ENCODE measurements at regions not wholly inside any gene's neighbourhood (a gene's known extent, or its start where the extent isn't known, plus 50 kb on each side); places are given as distances from the start of the nearest gene placed in this dataset.

GRCh38 chr9:71626395-71626794 is 141.9 kb downstream of the CEMIP2 start:
- DNase-seq = no peak
- no peaks in the 10 kb centered on the region for H3K27me3 ChIP-seq
- no peaks in the 10 kb centered on the region for H3K9me3 ChIP-seq
- H3K36me3 ChIP-seq = no peaks in the 10 kb centered on the region
- TF ChIP-seq CTCF (IDR thresholded peaks at IDR 0.05) = no peak
- no peaks in the 10 kb centered on the region for H3K4me1 ChIP-seq
- no peak overlapping the region for H3K4me3 ChIP-seq
- no peak overlapping the region for H3K27ac ChIP-seq
- intact Hi-C loops (cut with DNase I; ENCODE audit: low total_unique reads) = no loop called here

- no peak for TF ChIP-seq CTCF (IDR thresholded peaks at IDR 0.05)
- intact Hi-C loops (cut with DNase I; ENCODE audit: low total_unique reads) = no loop called here
- H3K9me3 ChIP-seq = no peaks in the 10 kb centered on the region
- H3K4me3 ChIP-seq = no peak overlapping the region
- H3K36me3 ChIP-seq = no peaks in the 10 kb centered on the region
- no peaks in the 10 kb centered on the region for H3K4me1 ChIP-seq
- no peak overlapping the region for H3K27ac ChIP-seq
- DNase-seq = no peak
- H3K27me3 ChIP-seq = no peaks in the 10 kb centered on the region
Measured at GRCh38 chr9:71624728-71625127, 143.6 kb downstream of the CEMIP2 start.

- DNase-seq = no peak
- intact Hi-C loops (cut with DNase I; ENCODE audit: low total_unique reads) = no loop called here
- no peak for TF ChIP-seq CTCF (IDR thresholded peaks at IDR 0.05)
Measured at GRCh38 chr9:71620746-71621145, 147.6 kb downstream of the CEMIP2 start.

GRCh38 chr9:71620331-71620730 is 148.0 kb downstream of the CEMIP2 start:
- Histone ChIP-seq H3K4me3 (no peak overlapping the region), H3K27me3 (no peaks in the 10 kb centered on the region), H3K4me1 (no peaks in the 10 kb centered on the region), H3K36me3 (no peaks in the 10 kb centered on the region), H3K27ac (no peak overlapping the region), H3K9me3 (peaks cover 0 to 10% (median 0%) of the 10 kb centered on the region in 3 donors)
- no peak for DNase-seq
- intact Hi-C loops (cut with DNase I; ENCODE audit: low total_unique reads) = no loop called here
- TF ChIP-seq CTCF (IDR thresholded peaks at IDR 0.05) = no peak

More at GRCh38 chr9:71620746-71621145, 147.6 kb downstream of the CEMIP2 start:
- no peak overlapping the region for H3K27ac ChIP-seq
- H3K27me3 ChIP-seq = no peaks in the 10 kb centered on the region
- no peak overlapping the region for H3K4me3 ChIP-seq
- no peaks in the 10 kb centered on the region for H3K36me3 ChIP-seq
- H3K9me3 ChIP-seq = peaks cover 0 to 10% (median 0%) of the 10 kb centered on the region in 3 donors
- no peaks in the 10 kb centered on the region for H3K4me1 ChIP-seq

- H3K36me3 ChIP-seq = no peaks in the 10 kb centered on the region
- intact Hi-C loops (cut with DNase I; ENCODE audit: low total_unique reads) = no loop called here
- H3K9me3 ChIP-seq = peaks cover 0 to 10% (median 0%) of the 10 kb centered on the region in 3 donors
- TF ChIP-seq CTCF (IDR thresholded peaks at IDR 0.05) = no peak
- DNase-seq = no peak
- H3K4me3 ChIP-seq = no peak overlapping the region
- H3K4me1 ChIP-seq = no peaks in the 10 kb centered on the region
- no peaks in the 10 kb centered on the region for H3K27me3 ChIP-seq
- no peak overlapping the region for H3K27ac ChIP-seq
Measured at GRCh38 chr9:71619926-71620325, 148.4 kb downstream of the CEMIP2 start.

GRCh38 chr9:71614409-71615010 is 153.8 kb downstream of the CEMIP2 start:
- H3K4me3 ChIP-seq = no peak overlapping the region
- no peak overlapping the region for H3K27ac ChIP-seq
- DNase-seq = no peak
- H3K4me1 ChIP-seq = no peaks in the 10 kb centered on the region
- no peaks in the 10 kb centered on the region for H3K27me3 ChIP-seq
- intact Hi-C loops (cut with DNase I; ENCODE audit: low total_unique reads) = no loop called here
- no peaks in the 10 kb centered on the region for H3K36me3 ChIP-seq
- no peak for TF ChIP-seq CTCF (IDR thresholded peaks at IDR 0.05)
- H3K9me3 ChIP-seq = peaks cover 0 to 10% (median 0%) of the 10 kb centered on the region in 3 donors
